Neural cell (in vitro differentiated cells): ENCODE measurements at regions not wholly inside any gene's neighbourhood (a gene's known extent, or its start where the extent isn't known, plus 50 kb on each side); places are given as distances from the start of the nearest gene placed in this dataset.
A peak's percentile ranks its signal among the peaks of the same experiment; 100 is the strongest.

Experiments used
- CTCF ChIP-seq: fragments of 450-650 bp; IDR thresholded peaks from 2 replicates; pipeline ENCODE4 v1.5.1; 2014; ENCODE audit warnings: antibody characterized with exemption, mild to moderate bottlenecking, moderate library complexity; ENCODE audit not compliant: poor library complexity, severe bottlenecking
- EP300 ChIP-seq: fragments of 450-650 bp; conservative IDR thresholded peaks from 2 replicates; pipeline ENCODE4 v1.6.1; 2014; ENCODE audit warnings: antibody characterized with exemption, mild to moderate bottlenecking, moderate library complexity; ENCODE audit not compliant: poor library complexity, severe bottlenecking
- EZH2 ChIP-seq: fragments of 200-600, 300-800 bp; shearing (Covaris generic), sonication (generic); IDR thresholded peaks from 2 replicates; pipeline ENCODE4 v1.6.1; 2014; ENCODE audit warnings: antibody characterized with exemption, low read length, borderline replicate concordance, mild to moderate bottlenecking; ENCODE audit not compliant: insufficient read depth, poor library complexity, severe bottlenecking
- POLR2AphosphoS5 ChIP-seq: IDR thresholded peaks from 2 replicates; pipeline ENCODE4 v1.6.1; 2012
- RAD21 ChIP-seq: fragments of 450-650 bp; conservative IDR thresholded peaks from 2 replicates; pipeline ENCODE4 v1.6.1; 2014; ENCODE audit warnings: antibody characterized with exemption, mild to moderate bottlenecking, moderate library complexity
- REST ChIP-seq: IDR thresholded peaks from 2 replicates; pipeline ENCODE4 v1.6.1; 2012; ENCODE audit warnings: borderline replicate concordance
- TAF1 ChIP-seq: IDR thresholded peaks from 2 replicates; pipeline ENCODE4 v1.6.1; 2012; ENCODE audit warnings: low read depth

- TF ChIP-seq CTCF (peak; percentile 59), EP300 (no peak), POLR2AphosphoS5 (no peak), EZH2 (no peak), TAF1 (no peak), REST (no peak), RAD21 (peak; percentile 40)
These were observed 338.3 kb downstream of the EMP1 start for GRCh38 chr12:13534645-13535398.
